HG02885 (cell line): ENCODE measurements at regions not wholly inside any gene's neighbourhood (a gene's known extent, or its start where the extent isn't known, plus 50 kb on each side); places are given as distances from the start of the nearest gene placed in this dataset.
"Not testable (repeated sequence)": the region's sequence is repeated elsewhere in the genome, so short reads cannot be mapped to it uniquely, and the experiment has no call there.

Experiments used
- ATAC-seq: cut with Tn5 transposase; IDR thresholded peaks from one replicate; pipeline ENCODE4 v1.9.1; 2021; ENCODE audit warnings: mild to moderate bottlenecking; ENCODE audit not compliant: unreplicated experiment, poor library complexity

DNA sequence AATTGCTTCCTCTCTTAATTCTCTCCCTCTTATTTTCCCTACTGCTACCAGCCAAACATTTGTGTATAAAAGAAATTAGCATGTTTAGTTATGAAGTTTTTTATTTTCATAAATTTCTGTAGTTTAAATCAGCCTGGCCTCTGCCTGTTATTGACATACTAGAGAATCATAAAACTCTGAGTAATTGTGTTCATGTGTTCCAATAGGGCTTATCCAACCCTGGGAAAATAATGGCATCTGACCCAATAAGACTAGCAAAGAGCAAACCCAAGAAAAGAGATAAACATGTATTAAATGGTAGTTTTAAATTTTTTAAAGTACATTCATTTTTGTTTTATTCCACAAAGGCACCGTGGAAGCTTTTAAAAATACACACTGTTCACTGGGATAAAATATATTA lies 404.3 kb downstream of the HLX start:
- no peak for ATAC-seq

DNA sequence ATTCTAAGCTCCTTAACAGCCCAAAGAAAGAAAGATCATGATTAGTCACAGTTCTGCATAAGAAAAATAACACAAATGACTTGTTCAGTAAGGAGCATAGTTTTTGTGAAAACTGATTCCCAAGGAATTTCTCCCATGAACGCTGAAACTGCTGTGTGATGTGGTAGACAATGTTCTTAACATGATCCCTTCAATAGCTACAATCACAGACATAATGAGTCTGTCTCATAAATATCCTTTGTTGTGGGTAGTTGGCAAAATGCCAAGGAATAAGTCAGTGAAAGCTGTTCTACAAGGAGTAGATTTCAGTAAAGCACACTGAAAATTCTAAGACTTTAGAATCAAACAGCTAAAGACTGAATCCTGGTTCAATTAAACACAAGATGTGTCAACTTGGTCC lies 404.8 kb downstream of the HLX start:
- no peak for ATAC-seq

DNA sequence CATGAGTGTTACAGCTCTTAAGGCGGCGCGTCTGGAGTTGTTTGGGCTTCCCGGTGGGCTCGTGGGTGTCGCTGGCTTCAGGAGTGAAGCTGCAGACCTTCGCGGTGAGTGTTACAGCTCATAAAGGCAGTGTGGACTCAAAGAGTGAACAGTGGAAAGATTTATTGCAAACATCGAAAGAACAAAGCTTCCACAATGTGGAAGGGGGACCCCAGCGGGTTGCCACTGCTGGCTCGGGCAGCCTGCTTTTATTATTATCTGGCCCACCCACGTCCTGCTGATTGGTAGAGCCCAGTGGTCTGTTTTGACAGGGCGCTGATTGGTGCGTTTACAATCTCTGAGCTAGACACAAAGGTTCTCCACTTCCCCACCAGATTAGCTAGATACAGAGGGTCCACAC lies 405.7 kb downstream of the HLX start:
- ATAC-seq = not testable (repeated sequence)

DNA sequence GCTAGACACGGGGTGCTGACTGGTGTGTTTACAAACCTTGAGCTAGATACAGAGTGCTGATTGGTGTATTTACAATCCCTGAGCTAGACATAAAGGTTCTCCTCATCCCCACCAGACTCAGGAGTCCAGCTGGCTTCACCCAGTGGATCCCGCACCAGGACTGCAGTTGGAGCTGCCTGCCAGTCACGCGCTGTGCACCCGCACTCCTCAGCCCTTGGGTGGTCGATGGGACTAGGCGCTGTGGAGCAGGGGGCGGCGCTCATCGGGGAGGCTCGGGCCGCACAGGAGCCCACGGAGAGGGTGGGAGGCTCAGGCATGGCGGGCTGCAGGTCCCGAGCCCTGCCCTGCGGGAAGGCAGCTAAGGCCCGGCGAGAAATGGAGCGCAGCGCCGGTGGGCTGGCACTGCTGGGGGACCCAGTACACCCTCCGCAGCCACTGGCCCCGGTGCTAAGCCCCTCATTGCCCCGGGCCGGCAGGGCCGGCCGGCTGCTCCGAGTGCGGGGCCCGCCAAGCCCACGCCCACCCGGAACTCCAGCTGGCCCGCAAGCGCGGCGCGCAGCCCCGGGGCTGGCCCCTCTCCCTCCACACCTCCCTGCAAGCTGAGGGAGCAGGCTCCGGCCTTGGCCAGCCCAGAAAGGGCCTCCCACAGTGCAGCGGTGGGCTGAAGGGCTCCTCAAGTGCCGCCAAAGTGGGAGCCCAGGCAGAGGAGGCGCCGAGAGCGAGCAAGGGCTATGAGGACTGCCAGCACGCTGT lies 406.4 kb downstream of the HLX start:
- not testable (repeated sequence) for ATAC-seq

- ATAC-seq = no peak
Observed at GRCh38 chr1:221286399-221286798, 407.2 kb downstream of the HLX start.

DNA sequence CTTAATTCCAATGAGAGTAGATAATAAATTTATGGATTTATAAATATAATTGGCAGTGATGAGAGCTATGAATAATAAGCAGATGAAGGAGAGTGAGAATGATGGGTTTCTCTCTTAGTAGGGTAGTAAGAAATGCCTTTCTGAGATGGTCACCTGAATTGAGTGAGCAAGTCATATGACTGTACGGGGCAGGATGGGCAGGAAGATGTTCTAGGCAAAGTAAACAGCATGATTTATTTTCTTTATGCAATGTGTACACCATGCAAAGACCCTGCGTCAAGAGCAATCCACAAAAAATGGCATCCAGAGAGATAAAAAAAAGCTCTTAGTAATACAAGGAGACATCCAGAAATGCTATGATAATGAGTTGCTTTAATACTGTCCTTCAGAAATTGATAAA lies 409.9 kb downstream of the HLX start:
- no peak for ATAC-seq

- ATAC-seq = no peak
Observed at GRCh38 chr1:221290669-221291068, 411.4 kb downstream of the HLX start.

DNA sequence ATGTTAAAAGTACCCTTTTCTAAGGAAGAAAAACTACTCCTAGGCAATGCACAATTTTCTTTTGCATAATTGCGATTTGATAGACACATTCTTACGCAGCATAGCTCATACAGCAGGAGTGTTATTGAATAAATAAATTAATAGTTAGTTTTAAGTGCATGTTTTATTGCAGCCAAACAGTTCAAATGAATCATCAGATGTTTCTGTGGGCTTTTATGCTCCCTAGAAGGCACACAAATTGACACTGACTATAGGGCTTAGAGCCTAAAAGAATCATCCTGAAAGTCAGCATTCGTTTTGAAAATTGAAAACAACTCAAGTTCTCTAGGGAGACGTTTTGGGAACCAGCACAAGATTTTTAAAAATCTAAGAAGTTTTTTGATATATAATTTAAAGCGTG lies 411.9 kb downstream of the HLX start:
- no peak for ATAC-seq

GRCh38 chr1:221292652-221293051 lies 413.4 kb downstream of the HLX start:
- no peak for ATAC-seq

- ATAC-seq = no peak
Observed at GRCh38 chr1:221294242-221294641, 415.0 kb downstream of the HLX start.

- no peak for ATAC-seq
Observed at GRCh38 chr1:221302357-221302756, 423.1 kb downstream of the HLX start.

- no peak for ATAC-seq
Observed at GRCh38 chr1:221302810-221303209, 423.6 kb downstream of the HLX start.

DNA sequence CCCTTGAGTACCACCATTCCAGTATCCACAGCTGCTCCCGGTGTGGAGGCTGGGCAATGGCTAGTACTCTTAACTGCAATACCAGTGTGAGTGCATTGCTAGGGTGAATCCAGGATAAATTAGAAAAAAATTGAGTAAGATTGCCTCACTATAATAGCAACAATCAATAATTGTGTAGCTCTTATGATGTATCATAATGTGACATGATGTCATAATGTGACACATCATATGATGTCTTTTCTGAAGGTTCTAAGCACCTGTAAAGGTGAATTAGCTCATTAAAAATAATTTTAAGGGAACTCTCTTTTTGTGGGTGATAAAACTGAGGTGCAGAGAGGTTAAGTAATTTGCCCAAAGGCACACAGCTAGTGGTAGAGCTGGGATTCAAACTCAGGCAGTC lies 424.4 kb downstream of the HLX start:
- no peak for ATAC-seq

DNA sequence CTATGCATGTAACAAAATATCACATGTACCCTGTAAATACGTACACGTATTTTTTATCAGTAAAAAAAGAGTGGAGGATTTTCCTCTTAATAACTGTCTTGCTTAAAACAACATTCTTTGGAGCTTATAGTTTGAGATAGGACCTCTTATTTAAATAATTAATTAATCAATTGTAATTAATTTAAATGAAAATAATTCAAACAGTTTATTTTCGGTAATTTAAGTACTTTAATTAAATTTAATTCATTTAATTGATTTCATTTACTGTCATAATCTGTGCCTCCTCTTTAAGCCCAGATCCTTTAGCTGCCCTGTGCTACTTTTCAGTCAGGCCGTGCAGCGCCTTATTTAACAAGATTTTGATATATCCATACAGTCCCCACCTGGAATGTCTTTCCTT lies 427.0 kb downstream of the HLX start:
- no peak for ATAC-seq

DNA sequence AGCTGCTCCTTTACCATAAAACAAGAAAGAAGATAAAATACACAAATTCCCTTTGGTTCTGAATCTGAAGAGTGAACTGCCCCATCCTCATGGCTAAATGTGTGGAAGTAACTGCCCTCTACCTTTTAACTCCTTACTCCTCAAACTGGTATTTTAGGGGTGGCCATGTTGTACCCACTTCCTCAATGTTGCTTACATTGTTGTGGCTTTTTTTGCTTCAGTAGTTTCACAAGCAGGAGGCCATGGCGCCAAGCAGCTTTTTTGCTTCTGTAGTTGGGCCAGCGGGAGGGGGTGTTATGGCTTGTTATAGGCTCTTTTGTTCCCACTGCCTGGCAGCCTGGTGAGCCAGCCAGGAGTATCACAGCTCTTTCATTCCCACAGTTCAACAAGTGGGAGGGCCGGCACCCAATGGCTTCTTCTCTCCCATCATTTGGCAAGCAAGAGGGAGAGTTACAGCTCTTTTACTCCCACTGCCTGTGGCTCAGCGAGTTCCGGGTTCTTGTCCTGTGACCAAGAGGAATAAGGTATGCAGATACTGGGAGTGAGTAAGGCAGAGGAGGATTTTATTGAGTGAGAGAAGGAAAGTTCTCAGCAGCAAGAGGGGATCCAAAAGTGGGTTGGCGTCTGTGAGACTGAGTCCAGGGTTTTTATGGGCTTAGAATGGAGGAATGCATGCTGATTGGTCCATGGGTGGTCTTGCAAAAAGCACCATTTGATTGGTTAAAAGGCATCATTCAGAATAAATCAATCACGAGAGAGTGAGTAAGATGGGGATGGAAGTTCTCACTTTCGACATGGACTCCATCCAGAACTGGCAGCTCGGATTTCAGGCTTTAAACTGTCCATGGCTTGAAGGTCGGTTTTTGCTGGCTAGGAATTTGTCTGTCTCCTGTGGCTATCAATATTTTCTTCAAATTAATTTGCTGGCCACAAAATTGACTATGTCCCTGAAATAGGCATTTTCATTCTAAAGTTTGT lies 429.6 kb downstream of the HLX start:
- ATAC-seq = no peak

DNA sequence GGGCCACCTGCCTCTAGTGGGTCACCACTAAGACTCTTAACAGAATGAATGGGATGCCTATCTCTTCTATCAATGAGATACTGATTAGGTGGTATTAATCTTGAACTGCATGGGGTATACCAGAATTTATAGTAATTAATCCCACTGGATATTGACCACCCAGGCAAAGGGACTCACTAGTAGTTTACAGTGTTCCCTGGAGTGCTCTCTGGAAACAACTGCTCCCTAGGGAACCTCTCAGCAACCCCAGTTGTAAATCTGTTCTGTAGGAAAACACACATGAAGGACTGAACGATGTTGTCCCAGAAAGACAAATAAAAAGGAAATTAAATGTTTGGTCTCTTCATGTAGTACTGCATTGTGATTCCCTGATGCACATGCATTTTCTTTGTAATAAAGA lies 430.5 kb downstream of the HLX start:
- no peak for ATAC-seq

- no peak for ATAC-seq
Observed at GRCh38 chr1:221310180-221310579, 430.9 kb downstream of the HLX start.

GRCh38 chr1:221315330-221315729 lies 426.6 kb downstream of the DUSP10 start:
- ATAC-seq = no peak

DNA sequence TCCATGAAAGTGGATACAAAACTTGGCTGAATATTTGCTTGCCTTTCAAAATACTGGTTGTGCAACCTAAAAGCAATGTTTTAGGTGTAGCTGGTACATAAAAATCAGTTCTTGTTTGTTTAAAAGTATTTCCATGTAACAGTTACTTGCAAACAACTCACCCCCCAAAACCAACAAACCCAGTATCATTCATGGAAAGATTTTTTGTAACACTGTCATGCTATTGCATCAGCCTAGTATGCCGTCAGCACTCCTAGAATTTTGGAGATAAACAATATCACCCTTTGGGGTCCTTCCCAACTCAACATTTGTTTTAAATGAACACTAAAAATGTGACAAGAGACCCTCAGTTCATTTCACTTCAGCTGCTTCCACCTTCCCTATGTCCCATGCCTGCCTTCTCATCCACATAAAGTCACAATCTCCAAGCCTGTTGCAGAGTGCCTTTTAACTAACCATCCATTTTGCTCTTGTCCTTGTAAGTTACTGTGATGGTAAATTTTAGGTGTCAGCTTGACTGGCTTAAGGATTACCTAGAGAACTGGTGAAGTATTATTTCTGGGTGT lies 425.3 kb downstream of the DUSP10 start:
- no peak for ATAC-seq

DNA sequence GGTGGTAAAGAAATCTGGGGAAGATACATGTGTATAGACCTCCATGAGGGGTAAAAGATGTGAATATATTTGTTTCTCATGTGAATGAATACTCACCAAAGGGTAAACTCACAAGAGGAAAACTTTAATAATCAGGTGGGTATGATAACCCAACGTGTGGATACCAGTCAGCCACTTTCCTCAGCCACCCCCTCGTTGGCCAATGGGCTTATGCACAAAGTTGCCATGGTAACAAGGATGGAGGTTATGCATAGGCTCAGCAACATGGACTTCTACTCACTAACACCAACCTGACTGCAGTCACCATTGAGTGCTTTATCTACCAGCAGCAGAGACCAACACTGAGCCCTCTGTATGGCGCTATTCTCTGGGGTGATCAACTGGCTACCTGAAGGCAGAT lies 424.4 kb downstream of the DUSP10 start:
- ATAC-seq = no peak

- ATAC-seq = no peak
Observed at GRCh38 chr1:221327954-221328353, 413.9 kb downstream of the DUSP10 start.
